Thyroid gland (tissue), 4 donors: ENCODE measurements at regions not wholly inside any gene's neighbourhood (a gene's known extent, or its start where the extent isn't known, plus 50 kb on each side); places are given as distances from the start of the nearest gene placed in this dataset.

ENCODE experiments used
- CTCF ChIP-seq, 6 experiments: fragments of 200-600 bp in 3 of 6; fragments of 450-650 bp in 3 of 6; sonication (generic) in 3 of 6; IDR thresholded peaks; one replicate each; pipeline ENCODE4 v1.5.1; 2016 to 2019; ENCODE audit warnings: antibody characterized with exemption in 6 of 6, mild to moderate bottlenecking in 2 of 6, inconsistent platforms in 1 of 6, moderate library complexity in 1 of 6
- POLR2A ChIP-seq, 2 donors: fragments of 450-650 bp; IDR thresholded peaks; one replicate each; pipeline ENCODE4 v1.6.1; 2017; ENCODE audit warnings: antibody characterized with exemption in 2 of 2, mild to moderate bottlenecking in 2 of 2, moderate library complexity in 1 of 2

DNA sequence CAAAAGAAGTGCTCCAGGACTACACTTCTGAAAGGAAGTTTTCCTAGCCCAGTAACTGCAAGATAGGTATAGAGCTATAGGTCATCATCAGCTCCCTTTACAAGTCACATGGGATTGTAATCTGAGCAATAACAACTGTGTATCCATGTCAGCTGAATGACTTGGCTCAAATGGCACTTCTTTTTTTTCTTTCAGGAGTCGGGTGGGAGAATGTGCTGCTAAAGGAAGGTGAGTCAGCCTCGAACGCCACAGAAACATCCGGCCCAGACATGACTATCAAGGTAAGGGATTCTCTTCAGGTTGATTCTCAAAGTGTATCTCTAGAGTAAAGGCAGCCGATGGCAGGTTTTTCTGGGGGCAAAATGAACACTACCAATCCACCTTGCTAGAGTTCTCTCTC is 192.2 kb downstream of the C9orf152 start:
- TF ChIP-seq POLR2A (IDR thresholded peaks at IDR 0.05), result no peak
- no peak for TF ChIP-seq CTCF (IDR thresholded peaks at IDR 0.05)
